ENCODE measurements at regions not wholly inside any gene's neighbourhood (a gene's known extent, or its start where the extent isn't known, plus 50 kb on each side); places are given as distances from the start of the nearest gene placed in this dataset.

DNA sequence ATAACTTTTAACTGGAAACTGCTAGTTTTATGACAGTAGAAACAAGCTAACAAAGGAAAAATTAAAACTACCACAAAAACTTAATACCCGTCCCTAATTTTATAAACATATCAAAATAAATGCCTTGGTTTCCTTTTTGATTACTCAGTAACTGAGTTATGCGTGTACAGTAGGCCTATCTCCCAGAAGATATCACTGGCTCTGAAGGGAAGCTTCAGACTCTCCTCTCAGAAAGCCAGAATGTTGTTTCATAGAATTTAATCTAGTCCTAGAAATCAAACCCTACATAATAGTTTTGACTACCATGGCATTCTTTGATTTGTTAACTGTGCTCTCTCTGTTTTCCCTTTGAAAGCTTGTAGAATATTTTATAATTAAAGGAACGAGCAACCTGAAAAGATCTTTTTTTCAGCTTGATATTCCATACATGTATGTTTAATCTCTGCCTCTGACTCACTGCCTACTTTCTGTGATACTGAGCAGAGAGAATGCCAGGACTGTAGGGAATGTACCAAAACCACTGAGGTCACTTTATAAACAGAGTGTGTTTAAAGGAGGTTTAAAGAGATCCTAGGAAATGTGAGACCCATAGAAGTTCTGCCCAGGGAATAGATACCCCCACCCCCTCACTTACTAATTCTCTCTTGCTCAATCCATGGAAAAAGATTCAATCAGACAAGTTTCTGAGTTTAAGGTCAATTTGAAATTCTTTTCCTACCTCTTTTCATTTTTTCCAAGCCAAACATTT lies 311.5 kb downstream of the HDGFL1 start:
- TF ChIP-seq, protein P1, sequence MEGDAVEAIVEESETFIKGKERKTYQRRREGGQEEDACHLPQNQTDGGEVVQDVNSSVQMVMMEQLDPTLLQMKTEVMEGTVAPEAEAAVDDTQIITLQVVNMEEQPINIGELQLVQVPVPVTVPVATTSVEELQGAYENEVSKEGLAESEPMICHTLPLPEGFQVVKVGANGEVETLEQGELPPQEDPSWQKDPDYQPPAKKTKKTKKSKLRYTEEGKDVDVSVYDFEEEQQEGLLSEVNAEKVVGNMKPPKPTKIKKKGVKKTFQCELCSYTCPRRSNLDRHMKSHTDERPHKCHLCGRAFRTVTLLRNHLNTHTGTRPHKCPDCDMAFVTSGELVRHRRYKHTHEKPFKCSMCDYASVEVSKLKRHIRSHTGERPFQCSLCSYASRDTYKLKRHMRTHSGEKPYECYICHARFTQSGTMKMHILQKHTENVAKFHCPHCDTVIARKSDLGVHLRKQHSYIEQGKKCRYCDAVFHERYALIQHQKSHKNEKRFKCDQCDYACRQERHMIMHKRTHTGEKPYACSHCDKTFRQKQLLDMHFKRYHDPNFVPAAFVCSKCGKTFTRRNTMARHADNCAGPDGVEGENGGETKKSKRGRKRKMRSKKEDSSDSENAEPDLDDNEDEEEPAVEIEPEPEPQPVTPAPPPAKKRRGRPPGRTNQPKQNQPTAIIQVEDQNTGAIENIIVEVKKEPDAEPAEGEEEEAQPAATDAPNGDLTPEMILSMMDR (conservative IDR thresholded peaks at IDR 0.05; ENCODE audit: low read length), result no peak
- DNase-seq (ENCODE audit: low read depth), result peak; percentile 97
- H3K4me3 ChIP-seq (ENCODE audit: low read length), result no peak overlapping the region

DNA sequence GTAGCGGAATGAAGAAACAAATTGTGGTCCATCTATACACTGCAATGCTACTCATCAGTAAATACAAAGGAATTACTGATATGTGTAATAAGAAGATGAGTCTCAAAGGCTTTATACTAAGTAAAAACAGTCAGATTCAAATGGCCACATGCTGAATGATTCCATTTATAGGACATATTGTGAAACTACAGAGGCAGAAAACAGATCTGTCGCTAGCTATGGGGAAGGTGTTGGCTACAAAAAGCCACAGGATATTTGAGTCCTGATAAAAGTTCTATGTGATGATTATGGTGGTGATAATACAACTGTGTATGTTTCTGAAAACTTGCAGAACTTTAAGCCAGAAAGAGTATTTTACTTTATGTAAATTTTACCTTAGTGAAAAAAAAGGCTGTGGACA lies 313.2 kb downstream of the HDGFL1 start:
- H3K4me3 ChIP-seq (ENCODE audit: low read length), result no peak overlapping the region
- no peak for DNase-seq (ENCODE audit: low read depth)
- TF ChIP-seq, protein P1 (conservative IDR thresholded peaks at IDR 0.05; ENCODE audit: low read length), result no peak

DNA sequence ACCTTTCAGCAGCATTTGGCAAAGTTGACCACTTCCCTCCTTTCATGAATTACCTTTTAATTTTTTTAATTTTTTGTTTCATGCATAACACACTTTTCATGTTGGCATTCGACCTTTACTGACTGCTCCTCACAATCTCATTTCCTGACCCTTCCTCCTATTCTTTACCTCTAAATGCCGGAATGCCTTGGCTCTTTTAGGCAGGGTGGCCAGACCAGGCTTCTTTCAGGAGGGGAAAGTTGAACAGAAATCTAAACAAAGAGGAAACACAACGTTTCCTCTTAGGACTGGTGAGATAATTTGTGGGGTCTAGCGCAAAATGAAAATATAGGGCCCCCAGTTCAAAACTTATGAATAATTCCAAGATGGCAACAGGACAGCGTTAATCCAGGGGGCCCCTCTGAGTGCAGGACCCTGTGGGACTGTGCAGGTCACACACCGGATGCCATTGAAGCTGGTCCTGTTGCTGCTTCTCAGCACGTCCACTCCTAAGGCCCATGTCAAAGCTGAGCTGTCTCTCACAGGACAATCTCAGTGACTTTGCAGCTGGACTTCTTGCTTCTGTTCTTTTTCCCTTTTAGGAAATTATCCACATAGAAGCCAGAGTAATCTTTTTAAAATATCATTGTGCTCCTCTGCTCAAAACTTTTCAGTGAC lies 313.8 kb downstream of the HDGFL1 start:
- TF ChIP-seq, protein P1 (conservative IDR thresholded peaks at IDR 0.05; ENCODE audit: low read length), result no peak
- DNase-seq (ENCODE audit: low read depth), result no peak
- H3K4me3 ChIP-seq (ENCODE audit: low read length), result no peak overlapping the region

DNA sequence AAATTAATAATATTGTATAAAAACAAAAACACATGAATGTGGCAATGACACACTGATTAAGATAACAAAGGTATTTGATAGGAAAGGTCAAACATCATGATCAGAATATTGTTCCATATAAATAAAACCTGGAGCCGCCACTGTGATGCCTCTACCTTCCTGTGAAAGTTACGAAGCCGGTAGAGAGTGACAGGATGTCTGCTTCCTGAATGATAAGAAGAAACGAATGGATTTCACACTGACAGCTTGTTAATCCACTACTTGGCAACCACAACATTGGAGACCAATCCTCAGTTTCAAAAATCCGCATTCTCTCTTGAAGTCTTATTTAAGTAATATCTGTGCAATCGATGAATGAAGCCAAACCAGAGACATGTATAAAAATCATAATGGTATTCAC lies 315.1 kb downstream of the HDGFL1 start:
- TF ChIP-seq, protein P1 (conservative IDR thresholded peaks at IDR 0.05; ENCODE audit: low read length), result no peak
- no peak for DNase-seq (ENCODE audit: low read depth)
- no peak overlapping the region for H3K4me3 ChIP-seq (ENCODE audit: low read length)

DNA sequence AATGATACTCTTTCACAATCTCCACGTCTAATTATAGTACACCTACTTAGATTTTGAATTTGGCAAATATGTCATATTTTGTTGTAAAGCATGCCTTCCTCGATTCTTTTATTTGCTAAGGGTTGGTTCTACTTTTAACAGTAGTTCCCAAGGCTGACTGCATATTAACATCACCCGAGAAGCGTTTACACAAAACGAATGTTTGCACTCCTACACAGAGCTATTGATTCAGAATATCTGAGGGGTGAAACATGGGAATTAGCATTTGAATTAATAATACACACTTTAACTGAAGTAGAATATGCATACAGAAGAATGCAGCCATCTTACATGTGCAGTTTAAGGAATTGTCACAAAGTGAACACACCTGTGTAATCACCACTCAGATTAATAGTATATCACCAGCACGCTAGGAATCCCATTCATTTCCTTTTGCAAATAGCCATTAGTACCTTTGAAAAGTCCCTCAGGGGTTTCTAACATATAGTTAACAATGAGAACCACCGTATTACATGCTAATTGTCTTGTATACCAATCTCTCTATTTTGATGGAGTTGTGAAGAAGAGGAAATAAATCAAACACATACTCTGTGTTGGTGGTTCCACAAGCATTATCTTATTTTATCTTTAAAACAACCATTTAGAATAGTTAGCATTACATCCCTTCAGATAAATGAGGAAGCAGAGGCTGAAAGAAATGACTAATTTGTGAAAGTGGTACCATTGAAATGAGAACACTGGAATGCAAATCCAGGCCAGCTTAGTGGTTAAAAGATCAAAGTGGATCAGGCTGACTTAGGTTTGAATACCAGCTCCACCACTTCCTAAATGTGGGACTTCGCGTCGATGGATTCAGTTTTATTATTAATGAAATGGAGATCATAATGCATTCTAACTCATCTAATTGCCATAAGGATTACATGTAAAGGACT lies 317.6 kb downstream of the HDGFL1 start:
- peak; percentile 75 for DNase-seq (ENCODE audit: low read depth)
- TF ChIP-seq, protein P1 (conservative IDR thresholded peaks at IDR 0.05; ENCODE audit: low read length), result no peak
- H3K4me3 ChIP-seq (ENCODE audit: low read length), result no peak overlapping the region

DNA sequence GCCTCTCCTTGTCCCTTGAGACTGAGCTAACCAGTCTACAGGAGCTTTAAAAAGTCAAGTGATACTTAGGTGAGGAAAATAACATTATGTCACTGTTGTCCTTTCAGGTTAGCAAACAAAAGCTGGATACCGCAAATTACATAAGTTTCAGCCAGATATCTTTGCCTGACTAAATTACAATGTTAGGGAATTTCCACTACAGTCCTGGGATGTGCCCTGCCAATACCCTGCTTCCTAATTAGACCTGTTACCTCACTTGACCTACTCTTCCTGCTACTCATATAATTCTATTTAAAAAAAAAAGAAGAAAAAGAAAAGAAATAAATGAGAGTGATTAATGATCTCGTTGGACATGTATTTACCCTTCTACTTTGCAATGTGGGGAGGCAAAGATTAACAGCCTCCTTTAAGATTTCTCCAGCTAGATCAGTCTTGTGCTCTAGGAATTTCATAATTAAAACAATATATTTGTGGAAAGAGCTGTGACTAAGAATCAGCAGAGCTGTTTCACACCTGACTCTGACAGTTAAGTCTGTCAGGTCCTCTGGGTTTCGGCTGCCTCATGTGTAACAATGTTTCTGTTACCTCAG lies 318.9 kb downstream of the HDGFL1 start:
- peak; percentile 14 for DNase-seq (ENCODE audit: low read depth)
- TF ChIP-seq, protein P1 (conservative IDR thresholded peaks at IDR 0.05; ENCODE audit: low read length), result no peak
- H3K4me3 ChIP-seq (ENCODE audit: low read length), result no peak overlapping the region
